Activated naive CD8-positive, alpha-beta T cell treated with anti-CD3 and anti-CD28 coated beads, Interleukin-2, amount 50 U/mL, for 24 hours (primary cell): ENCODE measurements at regions not wholly inside any gene's neighbourhood (a gene's known extent, or its start where the extent isn't known, plus 50 kb on each side); places are given as distances from the start of the nearest gene placed in this dataset.

Experiments
- ATAC-seq: fragments of 150-1000 bp; cut with Tn5 transposase; one replicate; pipeline ENCODE4 v1.10.0; 2021
- DNase-seq: peaks from one replicate; pipeline ENCODE4 v3.0.0; 2021
- H3K27ac Mint-ChIP-seq: one replicate; pipeline ENCODE4 v1.8.0; 2021; ENCODE audit warnings: mild to moderate bottlenecking, mixed read lengths
- H3K27me3 Mint-ChIP-seq: one replicate; pipeline ENCODE4 v1.8.0; 2021; ENCODE audit warnings: mixed read lengths
- H3K36me3 Mint-ChIP-seq: one replicate; pipeline ENCODE4 v1.8.0; 2021; ENCODE audit warnings: low read depth, mixed read lengths
- H3K4me1 Mint-ChIP-seq: one replicate; pipeline ENCODE4 v1.8.0; 2021; ENCODE audit warnings: mixed read lengths
- H3K4me3 Mint-ChIP-seq: one replicate; pipeline ENCODE4 v1.8.0; 2021; ENCODE audit warnings: mild to moderate bottlenecking, moderate library complexity, mixed read lengths
- H3K9me3 Mint-ChIP-seq: one replicate; pipeline ENCODE4 v1.8.0; 2021; ENCODE audit warnings: mixed read lengths

- H3K27ac Mint-ChIP-seq, result no peak overlapping the region
- no peak for ATAC-seq
- H3K4me1 Mint-ChIP-seq, result peaks cover 20% of the 10 kb centered on the region
Measured at GRCh38 chr1:17958704-17959103, 148.9 kb upstream of the IGSF21 start.

GRCh38 chr1:17963513-17963912 is 144.1 kb upstream of the IGSF21 start:
- Mint-ChIP-seq H3K4me1 (peaks cover 8% of the 10 kb centered on the region), H3K9me3 (no peaks in the 10 kb centered on the region), H3K4me3 (no peak overlapping the region), H3K27me3 (peaks cover 10% of the 10 kb centered on the region), H3K27ac (no peak overlapping the region), H3K36me3 (no peaks in the 10 kb centered on the region)
- DNase-seq, result no peak
- no peak for ATAC-seq

More at GRCh38 chr1:17958704-17959103, 148.9 kb upstream of the IGSF21 start:
- no peak for DNase-seq
- Mint-ChIP-seq H3K36me3 (no peaks in the 10 kb centered on the region), H3K4me3 (no peak overlapping the region), H3K9me3 (no peaks in the 10 kb centered on the region), H3K27me3 (no peaks in the 10 kb centered on the region)

GRCh38 chr1:17965515-17966100 is 142.0 kb upstream of the IGSF21 start:
- ATAC-seq (no peak), DNase-seq (no peak)
- Mint-ChIP-seq H3K4me1 (no peaks in the 10 kb centered on the region), H3K4me3 (no peak overlapping the region), H3K27ac (no peak overlapping the region), H3K27me3 (peaks cover 10% of the 10 kb centered on the region), H3K9me3 (no peaks in the 10 kb centered on the region), H3K36me3 (no peaks in the 10 kb centered on the region)

- no peaks in the 10 kb centered on the region for H3K4me1 Mint-ChIP-seq
- no peak for ATAC-seq
- no peak for DNase-seq
- H3K9me3 Mint-ChIP-seq, result no peaks in the 10 kb centered on the region
- no peak overlapping the region for H3K27ac Mint-ChIP-seq
- H3K27me3 Mint-ChIP-seq, result peaks cover 10% of the 10 kb centered on the region
- no peaks in the 10 kb centered on the region for H3K36me3 Mint-ChIP-seq
- H3K4me3 Mint-ChIP-seq, result no peak overlapping the region
Measured at GRCh38 chr1:17966341-17966740, 141.3 kb upstream of the IGSF21 start.

GRCh38 chr1:17967623-17968255 is 139.9 kb upstream of the IGSF21 start:
- Mint-ChIP-seq H3K9me3 (no peaks in the 10 kb centered on the region), H3K4me3 (no peak overlapping the region), H3K27ac (no peak overlapping the region), H3K27me3 (peaks cover 10% of the 10 kb centered on the region), H3K36me3 (no peaks in the 10 kb centered on the region), H3K4me1 (no peaks in the 10 kb centered on the region)
- DNase-seq (no peak), ATAC-seq (no peak)

DNA sequence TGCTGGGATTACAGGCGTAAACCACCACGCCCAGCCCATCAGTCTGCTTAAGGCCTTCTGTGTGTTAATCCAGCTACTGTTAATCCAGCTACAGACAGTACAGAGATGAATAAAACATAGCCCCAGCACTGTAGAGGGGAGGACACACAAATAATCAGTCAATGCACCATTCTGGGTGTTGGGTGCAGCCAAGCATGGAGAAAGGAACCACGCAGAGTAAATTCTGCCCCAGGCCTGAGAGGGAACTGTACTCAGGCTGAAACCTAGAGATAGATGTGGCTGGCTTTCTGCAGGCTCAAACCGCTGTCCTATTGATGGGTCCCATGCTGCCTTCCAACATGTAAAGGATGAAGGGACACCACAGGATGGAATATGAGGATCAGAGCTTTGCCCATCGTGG is 136.8 kb upstream of the IGSF21 start:
- DNase-seq (no peak), ATAC-seq (no peak)
- no peaks in the 10 kb centered on the region for H3K9me3 Mint-ChIP-seq
- H3K27ac Mint-ChIP-seq, result no peak overlapping the region
- H3K4me3 Mint-ChIP-seq, result no peak overlapping the region
- no peaks in the 10 kb centered on the region for H3K36me3 Mint-ChIP-seq
- no peaks in the 10 kb centered on the region for H3K4me1 Mint-ChIP-seq
- H3K27me3 Mint-ChIP-seq, result peaks cover 15% of the 10 kb centered on the region

- Mint-ChIP-seq H3K36me3 (no peaks in the 10 kb centered on the region), H3K4me1 (no peaks in the 10 kb centered on the region), H3K27me3 (peaks cover 5% of the 10 kb centered on the region), H3K27ac (no peak overlapping the region), H3K4me3 (no peak overlapping the region), H3K9me3 (no peaks in the 10 kb centered on the region)
- ATAC-seq (no peak), DNase-seq (no peak)
Measured at GRCh38 chr1:17973694-17974093, 133.9 kb upstream of the IGSF21 start.

DNA sequence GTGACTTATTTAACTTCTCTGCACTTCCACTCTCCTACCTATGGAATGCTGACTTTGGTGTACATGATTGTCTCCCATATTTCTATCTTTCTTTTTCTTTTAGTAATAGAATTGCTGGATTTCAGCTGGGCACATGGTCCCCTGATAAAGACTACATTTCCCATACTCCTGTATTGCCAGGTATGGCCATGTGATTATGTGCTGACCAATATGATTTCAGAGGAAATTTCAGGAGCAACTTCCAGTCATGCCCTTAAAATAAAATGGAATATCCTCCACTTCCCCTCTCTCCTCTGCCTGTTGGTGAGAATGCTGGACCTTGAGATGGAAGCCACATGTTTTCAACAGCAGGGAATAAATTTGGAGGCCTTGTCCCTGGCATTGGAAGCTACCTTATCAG is 130.7 kb upstream of the IGSF21 start:
- ATAC-seq, result no peak
- Mint-ChIP-seq H3K36me3 (no peaks in the 10 kb centered on the region), H3K27ac (no peak overlapping the region)

GRCh38 chr1:17978016-17978415 is 129.6 kb upstream of the IGSF21 start:
- no peaks in the 10 kb centered on the region for H3K36me3 Mint-ChIP-seq
- peaks cover 9% of the 10 kb centered on the region for H3K27me3 Mint-ChIP-seq
- no peaks in the 10 kb centered on the region for H3K9me3 Mint-ChIP-seq
- ATAC-seq (no peak), DNase-seq (no peak)
- H3K4me1 Mint-ChIP-seq, result no peaks in the 10 kb centered on the region
- no peak overlapping the region for H3K27ac Mint-ChIP-seq
- H3K4me3 Mint-ChIP-seq, result no peak overlapping the region

More for the DNA sequence above, 130.7 kb upstream of the IGSF21 start:
- no peaks in the 10 kb centered on the region for H3K9me3 Mint-ChIP-seq
- H3K4me3 Mint-ChIP-seq, result no peak overlapping the region
- peaks cover 9% of the 10 kb centered on the region for H3K27me3 Mint-ChIP-seq
- DNase-seq, result no peak
- no peaks in the 10 kb centered on the region for H3K4me1 Mint-ChIP-seq

DNA sequence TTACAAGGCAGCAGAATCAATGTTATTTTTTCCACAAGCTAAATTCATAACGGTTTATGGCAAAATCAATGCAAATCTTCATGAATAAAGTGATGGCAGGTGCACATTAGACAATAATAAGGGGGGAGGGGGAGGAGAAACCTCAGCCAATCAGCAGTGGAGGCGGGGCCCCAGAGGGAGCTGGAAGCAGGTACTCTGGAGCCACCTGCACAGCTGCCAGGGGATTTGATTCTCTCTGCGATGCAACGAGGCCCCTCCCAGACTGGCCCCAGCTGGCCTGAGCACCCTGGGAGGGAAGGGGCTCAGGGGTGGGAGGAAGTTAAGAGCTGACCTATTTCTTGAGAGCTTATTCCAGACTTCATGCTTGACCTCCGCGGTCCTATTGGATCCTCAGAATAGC is 127.8 kb upstream of the IGSF21 start:
- no peaks in the 10 kb centered on the region for H3K4me1 Mint-ChIP-seq
- H3K36me3 Mint-ChIP-seq, result no peaks in the 10 kb centered on the region
- H3K4me3 Mint-ChIP-seq, result no peak overlapping the region
- ATAC-seq (no peak), DNase-seq (no peak)
- H3K27ac Mint-ChIP-seq, result no peak overlapping the region
- H3K27me3 Mint-ChIP-seq, result peaks cover 8% of the 10 kb centered on the region
- no peaks in the 10 kb centered on the region for H3K9me3 Mint-ChIP-seq

- H3K4me3 Mint-ChIP-seq, result no peak overlapping the region
- H3K9me3 Mint-ChIP-seq, result no peaks in the 10 kb centered on the region
- ATAC-seq (no peak), DNase-seq (no peak)
- H3K27ac Mint-ChIP-seq, result no peak overlapping the region
- H3K27me3 Mint-ChIP-seq, result peaks cover 4% of the 10 kb centered on the region
- no peaks in the 10 kb centered on the region for H3K36me3 Mint-ChIP-seq
- H3K4me1 Mint-ChIP-seq, result no peaks in the 10 kb centered on the region
Measured at GRCh38 chr1:17982197-17982596, 125.4 kb upstream of the IGSF21 start.

DNA sequence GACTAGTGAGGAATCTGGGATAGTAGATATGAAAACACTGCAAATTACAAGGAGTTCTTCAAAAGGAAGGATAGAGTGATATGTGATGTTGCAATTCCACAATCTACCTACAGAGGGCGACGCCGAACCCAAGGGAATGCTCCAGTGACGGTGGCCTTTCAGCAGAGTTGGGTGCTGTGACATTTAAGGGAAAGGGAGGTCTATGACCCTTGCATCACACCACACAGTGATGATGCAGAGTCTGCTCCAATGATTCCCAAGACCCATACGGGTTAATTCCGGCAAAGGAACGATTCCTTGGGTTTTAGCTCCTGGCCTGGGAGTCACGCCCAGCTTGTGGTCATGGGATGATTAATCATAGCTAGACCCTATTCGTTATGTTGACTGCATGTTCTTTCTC is 123.0 kb upstream of the IGSF21 start:
- Mint-ChIP-seq H3K4me3 (no peak overlapping the region), H3K27ac (no peak overlapping the region), H3K36me3 (no peaks in the 10 kb centered on the region), H3K27me3 (peaks cover 4% of the 10 kb centered on the region), H3K9me3 (no peaks in the 10 kb centered on the region), H3K4me1 (no peaks in the 10 kb centered on the region)
- ATAC-seq (no peak), DNase-seq (peak; percentile 26)

GRCh38 chr1:17986156-17986555 is 121.4 kb upstream of the IGSF21 start:
- H3K9me3 Mint-ChIP-seq, result no peaks in the 10 kb centered on the region
- no peak overlapping the region for H3K4me3 Mint-ChIP-seq
- DNase-seq (no peak), ATAC-seq (no peak)
- H3K36me3 Mint-ChIP-seq, result no peaks in the 10 kb centered on the region
- no peaks in the 10 kb centered on the region for H3K4me1 Mint-ChIP-seq
- no peaks in the 10 kb centered on the region for H3K27me3 Mint-ChIP-seq
- no peak overlapping the region for H3K27ac Mint-ChIP-seq

DNA sequence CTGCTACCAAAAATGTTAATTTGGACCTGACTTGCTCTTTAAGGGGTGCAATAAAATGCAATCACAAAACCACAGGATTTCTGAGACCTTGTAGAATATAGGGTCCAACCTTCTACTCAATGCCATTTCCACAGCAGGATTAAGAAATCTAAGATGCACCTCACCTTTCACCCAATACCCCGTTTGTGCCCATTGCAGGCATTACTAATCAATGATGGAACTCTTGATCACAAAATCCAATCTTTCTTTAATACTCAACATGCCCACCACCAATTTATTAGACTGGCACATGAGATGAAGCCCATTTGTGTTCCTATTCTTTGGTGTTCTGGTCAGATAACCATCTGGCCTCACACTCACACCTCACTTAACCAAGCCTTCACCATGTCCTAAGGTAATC is 117.2 kb upstream of the IGSF21 start:
- H3K9me3 Mint-ChIP-seq, result no peaks in the 10 kb centered on the region
- H3K36me3 Mint-ChIP-seq, result no peaks in the 10 kb centered on the region
- no peaks in the 10 kb centered on the region for H3K4me1 Mint-ChIP-seq
- H3K4me3 Mint-ChIP-seq, result no peak overlapping the region
- no peaks in the 10 kb centered on the region for H3K27me3 Mint-ChIP-seq
- no peak overlapping the region for H3K27ac Mint-ChIP-seq
- DNase-seq, result no peak
- no peak for ATAC-seq

DNA sequence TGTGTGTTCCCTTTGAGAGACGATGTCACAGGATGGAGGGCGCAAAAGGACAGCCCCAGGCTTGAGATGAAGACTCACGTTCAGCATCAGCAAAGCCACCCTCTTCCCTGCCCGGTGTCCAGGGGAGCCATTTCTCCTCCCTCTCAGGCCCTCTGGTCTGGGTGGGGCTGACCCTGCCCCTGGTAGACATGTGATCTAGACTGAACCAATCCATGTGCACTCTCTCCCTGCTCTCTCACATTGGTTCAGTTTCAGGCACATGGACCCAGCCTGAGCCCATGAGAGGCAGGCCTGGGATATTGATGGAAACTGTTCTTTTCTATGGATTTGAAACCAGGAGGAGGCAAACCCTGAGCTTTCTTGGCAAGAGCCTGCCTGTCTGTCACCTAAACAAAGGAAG is 115.6 kb upstream of the IGSF21 start:
- DNase-seq (no peak), ATAC-seq (no peak)
- H3K4me3 Mint-ChIP-seq, result no peak overlapping the region
- no peaks in the 10 kb centered on the region for H3K9me3 Mint-ChIP-seq
- H3K4me1 Mint-ChIP-seq, result no peaks in the 10 kb centered on the region
- no peaks in the 10 kb centered on the region for H3K27me3 Mint-ChIP-seq
- no peaks in the 10 kb centered on the region for H3K36me3 Mint-ChIP-seq
- H3K27ac Mint-ChIP-seq, result no peak overlapping the region

- no peak overlapping the region for H3K4me3 Mint-ChIP-seq
- no peaks in the 10 kb centered on the region for H3K36me3 Mint-ChIP-seq
- no peaks in the 10 kb centered on the region for H3K9me3 Mint-ChIP-seq
- no peak for DNase-seq
- no peaks in the 10 kb centered on the region for H3K4me1 Mint-ChIP-seq
- no peak overlapping the region for H3K27ac Mint-ChIP-seq
- no peak for ATAC-seq
- no peaks in the 10 kb centered on the region for H3K27me3 Mint-ChIP-seq
Measured at GRCh38 chr1:17992800-17993199, 114.8 kb upstream of the IGSF21 start.
